GM12878 (cell line): ENCODE measurements at regions not wholly inside any gene's neighbourhood (a gene's known extent, or its start where the extent isn't known, plus 50 kb on each side); places are given as distances from the start of the nearest gene placed in this dataset.

Source experiments
- ATAC-seq: fragments of 200-7000 bp; cut with Tn5 transposase; 3 replicates; pipeline ENCODE4 v1.9.1; 2020; ENCODE audit warnings: mild to moderate bottlenecking, moderate library complexity
- BruUV-seq: library from RNA; stranded (reverse); fragments of 400-500 nt; replicated peaks from 2 replicates; lab custom pipeline; 2021; lab: Mats Ljungman, UMichigan
- CTCF ChIA-PET: fragments of 300-600 bp; sonication (Branson Sonifier 250); formaldehyde crosslinking; extraction: SDS; loops from one replicate; lab custom pipeline; 2021; ENCODE audit warnings: inconsistent platforms; lab: Yijun Ruan, JAX
- POLR2A ChIA-PET: fragments of 350-600 bp; formaldehyde crosslinking; extraction: SDS; loops from one replicate; lab custom pipeline; 2021; ENCODE audit warnings: inconsistent platforms; lab: Charles Lee
- RAD21 ChIA-PET: fragments of 300-600 bp; sonication (Branson Sonifier 250); formaldehyde crosslinking; loops from one replicate; lab custom pipeline; 2023; ENCODE audit warnings: antibody characterized with exemption; ENCODE audit not compliant: unreplicated experiment; lab: Charles Lee
- SMC1A ChIA-PET: fragments of 300-600 bp; sonication (Branson Sonifier 250); formaldehyde crosslinking; loops from one replicate; lab custom pipeline; 2023; ENCODE audit not compliant: unreplicated experiment, uncharacterized antibody; lab: Charles Lee
- DNase-seq: peaks from one replicate; pipeline ENCODE4 v3.0.0-alpha.2; 2011; ENCODE audit warnings: low read depth, low spot score
- FAIRE-seq: peaks from 3 replicates; lab custom pipeline; 2011; peaks lifted over from hg19 to GRCh38; lab: Jason Lieb, UNC
- H2AFZ ChIP-seq: 2 replicates; pipeline ENCODE4 v1.6.0; 2011; ENCODE audit warnings: low read depth, low read length, control low read depth; ENCODE audit not compliant: control insufficient read depth
- H3K27ac ChIP-seq: 2 replicates; pipeline ENCODE4 v1.5.1; 2011; ENCODE audit warnings: control low read depth; ENCODE audit not compliant: control insufficient read depth, insufficient read depth
- H3K27me3 ChIP-seq, 2 experiments: replicated peaks in 1 of 2; 2 replicates each; pipeline versions ENCODE4 v1.6.0 to v1.6.1; 2011; ENCODE audit warnings: low read length in 1 of 2; ENCODE audit not compliant: control insufficient read depth in 2 of 2, insufficient read depth in 2 of 2
- H3K36me3 ChIP-seq, 2 experiments: 2 replicates each; pipeline ENCODE4 v1.5.1; 2011; ENCODE audit warnings: low read length in 1 of 2; ENCODE audit not compliant: control insufficient read depth in 2 of 2, insufficient read depth in 2 of 2
- H3K4me1 ChIP-seq: 2 replicates; pipeline ENCODE4 v1.6.1; 2011; ENCODE audit warnings: mild to moderate bottlenecking, low read length, moderate library complexity, mixed read lengths; ENCODE audit not compliant: control insufficient read depth, insufficient read depth
- H3K4me2 ChIP-seq: 2 replicates; pipeline ENCODE4 v1.6.0; 2011; ENCODE audit warnings: control low read depth; ENCODE audit not compliant: control insufficient read depth, insufficient read depth
- H3K4me3 ChIP-seq: fragments of 200-600 bp; sonication (generic); 2 replicates; pipeline ENCODE4 v1.5.1; 2016
- H3K79me2 ChIP-seq: 2 replicates; pipeline ENCODE4 v1.6.0; 2011; ENCODE audit warnings: low read length; ENCODE audit not compliant: control insufficient read depth, insufficient read depth
- H3K9ac ChIP-seq: 2 replicates; pipeline ENCODE4 v1.8.0; 2011; ENCODE audit warnings: low read length, control low read depth, mixed read lengths; ENCODE audit not compliant: control insufficient read depth, insufficient read depth
- H3K9me3 ChIP-seq: replicated peaks from 3 replicates; pipeline ENCODE4 v1.5.1; 2011; ENCODE audit warnings: mild to moderate bottlenecking, low read length; ENCODE audit not compliant: control insufficient read depth, insufficient read depth
- H4K20me1 ChIP-seq: 2 replicates; pipeline ENCODE4 v1.6.0; 2011; ENCODE audit not compliant: control insufficient read depth, insufficient read depth
- ASH2L ChIP-seq: fragments of 300-600, 200-600 bp; sonication (generic); IDR thresholded peaks from 2 replicates; pipeline ENCODE4 v1.6.1; 2017; ENCODE audit warnings: low read depth, mild to moderate bottlenecking, borderline replicate concordance
- BHLHE40 ChIP-seq, 2 experiments: fragments of 450-650 bp in 1 of 2; IDR thresholded peaks; 2 replicates each; pipeline ENCODE4 v1.6.1; 2011 to 2017; ENCODE audit warnings: low read depth in 2 of 2, borderline replicate concordance in 1 of 2, improper control_type of control experiment in 1 of 2, low read length in 1 of 2, mild to moderate bottlenecking in 1 of 2
- BMI1 ChIP-seq: fragments of 450-650 bp; IDR thresholded peaks from 2 replicates; pipeline ENCODE4 v1.6.1; 2016; ENCODE audit warnings: mild to moderate bottlenecking, moderate library complexity, borderline replicate concordance
- CREB1 ChIP-seq: IDR thresholded peaks from 2 replicates; pipeline ENCODE4 v1.6.1; 2012; ENCODE audit warnings: low read depth, mild to moderate bottlenecking, inconsistent platforms
- GABPA ChIP-seq: IDR thresholded peaks from 2 replicates; pipeline ENCODE4 v1.6.1; 2014; ENCODE audit warnings: antibody characterized with exemption, low read depth, mild to moderate bottlenecking, inconsistent platforms
- IKZF1 ChIP-seq: fragments of 450-650 bp; conservative IDR thresholded peaks from 2 replicates; pipeline ENCODE4 v1.6.1; 2017; ENCODE audit warnings: antibody characterized with exemption, mild to moderate bottlenecking
- IRF5 ChIP-seq: fragments of 450-650 bp; IDR thresholded peaks from 2 replicates; pipeline ENCODE4 v1.6.1; 2017; ENCODE audit warnings: borderline replicate concordance
- POU2F2 ChIP-seq: IDR thresholded peaks from 3 replicates; pipeline ENCODE4 v1.6.1; 2011; ENCODE audit warnings: low read depth, mild to moderate bottlenecking, low read length, borderline replicate concordance
- STAT1 ChIP-seq: fragments of 450-650 bp; conservative IDR thresholded peaks from 2 replicates; pipeline ENCODE4 v1.6.1; 2014; ENCODE audit warnings: antibody characterized with exemption, mild to moderate bottlenecking
- ZBTB40 ChIP-seq: fragments of 450-650 bp; IDR thresholded peaks from 2 replicates; pipeline ENCODE4 v1.6.1; 2016; ENCODE audit warnings: mild to moderate bottlenecking, moderate library complexity, borderline replicate concordance
- ZSCAN29 ChIP-seq: fragments of 450-650 bp; IDR thresholded peaks from 2 replicates; pipeline ENCODE4 v1.6.1; 2017; ENCODE audit warnings: mild to moderate bottlenecking, moderate library complexity
- WGBS: methylation state at CpG from one replicate; pipeline ENCODE4 v1.1.6; 2016; ENCODE audit warnings: low lambda C conversion rate; ENCODE audit not compliant: insufficient replicate concordance, insufficient coverage; ENCODE audit errors: missing lambda C conversion rate; 5-methylcytosine and 5-hydroxymethylcytosine counted together
- in situ Hi-C: fragments of 300-500 bp; cut with MboI; formaldehyde crosslinking; loops from 9 replicates; pipeline ENCODE4 v1.14.3; 2018; ENCODE audit warnings: mixed read lengths
- intact Hi-C: fragments of 100-400 bp; cut with micrococcal nuclease; formaldehyde crosslinking; loops from one replicate; pipeline ENCODE4 v1.14.2; 2022; ENCODE audit not compliant: unreplicated experiment
- TF ChIP-seq, protein P1 (sequence below): fragments of 450-650 bp; formaldehyde crosslinking; IDR thresholded peaks from 2 replicates; pipeline ENCODE4 v1.5.0; 2022; ENCODE audit warnings: mild to moderate bottlenecking, missing genetic modification characterization
- TF ChIP-seq, protein P2 (sequence below): fragments of 450-650 bp; IDR thresholded peaks from 2 replicates; pipeline ENCODE4 v1.6.1; 2017; ENCODE audit warnings: mild to moderate bottlenecking

DNA sequence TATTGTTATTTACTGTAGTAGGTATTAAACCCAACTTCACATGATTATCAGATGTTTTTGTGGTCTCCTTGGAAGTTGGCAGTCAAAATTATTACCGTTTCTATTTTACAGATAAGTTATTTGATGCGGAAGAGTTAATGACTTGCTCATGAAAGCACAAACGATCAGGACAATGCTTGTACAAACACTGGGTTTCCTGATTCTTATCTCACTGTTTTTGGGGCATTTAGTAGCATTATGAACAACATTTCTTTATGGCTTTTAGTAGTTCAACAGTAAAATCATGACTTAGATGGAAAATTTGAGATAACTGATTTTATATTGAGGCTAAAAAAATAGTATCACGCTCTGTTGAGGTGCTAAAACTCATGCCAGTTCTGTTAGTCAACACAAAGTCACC, 361.5 kb upstream of the MBL2 start:
- ChIA-PET POLR2A (no interaction called here), RAD21 (no interaction called here), SMC1A (no interaction called here), CTCF (no interaction called here)
- Histone ChIP-seq H3K4me3 (no peak overlapping the region), H3K27ac (no peak overlapping the region), H3K36me3 (no peaks in the 10 kb centered on the region), H2AFZ (no peak overlapping the region), H3K4me1 (no peaks in the 10 kb centered on the region), H3K4me2 (no peak overlapping the region), H3K27me3 (no peaks in the 10 kb centered on the region; a peak in 1 of 4 replicates), H3K9ac (no peak overlapping the region), H3K9me3 (no peaks in the 10 kb centered on the region), H3K79me2 (no peaks in the 10 kb centered on the region), H4K20me1 (no peaks in the 10 kb centered on the region)
- 1% methylated on average over 4 of the region's 4 CpGs for WGBS
- intact Hi-C loops: loop anchor here (10.0 kb wide), 1 partner anchor 119 kb away; no protein-coding TSS in a partner anchor
- BruUV-seq: no TSS peak
- in situ Hi-C loops: no loop called here
- DNase-seq (no peak), FAIRE-seq (no peak), ATAC-seq (no peak)
- TF ChIP-seq, protein P1, sequence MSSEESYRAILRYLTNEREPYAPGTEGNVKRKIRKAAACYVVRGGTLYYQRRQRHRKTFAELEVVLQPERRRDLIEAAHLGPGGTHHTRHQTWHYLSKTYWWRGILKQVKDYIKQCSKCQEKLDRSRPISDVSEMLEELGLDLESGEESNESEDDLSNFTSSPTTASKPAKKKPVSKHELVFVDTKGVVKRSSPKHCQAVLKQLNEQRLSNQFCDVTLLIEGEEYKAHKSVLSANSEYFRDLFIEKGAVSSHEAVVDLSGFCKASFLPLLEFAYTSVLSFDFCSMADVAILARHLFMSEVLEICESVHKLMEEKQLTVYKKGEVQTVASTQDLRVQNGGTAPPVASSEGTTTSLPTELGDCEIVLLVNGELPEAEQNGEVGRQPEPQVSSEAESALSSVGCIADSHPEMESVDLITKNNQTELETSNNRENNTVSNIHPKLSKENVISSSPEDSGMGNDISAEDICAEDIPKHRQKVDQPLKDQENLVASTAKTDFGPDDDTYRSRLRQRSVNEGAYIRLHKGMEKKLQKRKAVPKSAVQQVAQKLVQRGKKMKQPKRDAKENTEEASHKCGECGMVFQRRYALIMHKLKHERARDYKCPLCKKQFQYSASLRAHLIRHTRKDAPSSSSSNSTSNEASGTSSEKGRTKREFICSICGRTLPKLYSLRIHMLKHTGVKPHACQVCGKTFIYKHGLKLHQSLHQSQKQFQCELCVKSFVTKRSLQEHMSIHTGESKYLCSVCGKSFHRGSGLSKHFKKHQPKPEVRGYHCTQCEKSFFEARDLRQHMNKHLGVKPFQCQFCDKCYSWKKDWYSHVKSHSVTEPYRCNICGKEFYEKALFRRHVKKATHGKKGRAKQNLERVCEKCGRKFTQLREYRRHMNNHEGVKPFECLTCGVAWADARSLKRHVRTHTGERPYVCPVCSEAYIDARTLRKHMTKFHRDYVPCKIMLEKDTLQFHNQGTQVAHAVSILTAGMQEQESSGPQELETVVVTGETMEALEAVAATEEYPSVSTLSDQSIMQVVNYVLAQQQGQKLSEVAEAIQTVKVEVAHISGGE (CRISPR knock-in tag): no peak
- TF ChIP-seq BMI1 (no peak), ZSCAN29 (no peak), POU2F2 (no peak), BHLHE40 (IDR thresholded peaks at IDR 0.05; ENCODE audit: borderline replicate concordance in 1 of 2, low read depth in 2 of 2, low read length in 1 of 2) (no peak), ASH2L (no peak), IKZF1 (no peak), GABPA (no peak), STAT1 (no peak), IRF5 (no peak), CREB1 (no peak), ZBTB40 (no peak)
- TF ChIP-seq, protein P2, sequence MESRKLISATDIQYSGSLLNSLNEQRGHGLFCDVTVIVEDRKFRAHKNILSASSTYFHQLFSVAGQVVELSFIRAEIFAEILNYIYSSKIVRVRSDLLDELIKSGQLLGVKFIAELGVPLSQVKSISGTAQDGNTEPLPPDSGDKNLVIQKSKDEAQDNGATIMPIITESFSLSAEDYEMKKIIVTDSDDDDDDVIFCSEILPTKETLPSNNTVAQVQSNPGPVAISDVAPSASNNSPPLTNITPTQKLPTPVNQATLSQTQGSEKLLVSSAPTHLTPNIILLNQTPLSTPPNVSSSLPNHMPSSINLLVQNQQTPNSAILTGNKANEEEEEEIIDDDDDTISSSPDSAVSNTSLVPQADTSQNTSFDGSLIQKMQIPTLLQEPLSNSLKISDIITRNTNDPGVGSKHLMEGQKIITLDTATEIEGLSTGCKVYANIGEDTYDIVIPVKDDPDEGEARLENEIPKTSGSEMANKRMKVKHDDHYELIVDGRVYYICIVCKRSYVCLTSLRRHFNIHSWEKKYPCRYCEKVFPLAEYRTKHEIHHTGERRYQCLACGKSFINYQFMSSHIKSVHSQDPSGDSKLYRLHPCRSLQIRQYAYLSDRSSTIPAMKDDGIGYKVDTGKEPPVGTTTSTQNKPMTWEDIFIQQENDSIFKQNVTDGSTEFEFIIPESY: no peak
